ENCODE measurements at regions not wholly inside any gene's neighbourhood (a gene's known extent, or its start where the extent isn't known, plus 50 kb on each side); places are given as distances from the start of the nearest gene placed in this dataset.
"Not testable (repeated sequence)": the region's sequence is repeated elsewhere in the genome, so short reads cannot be mapped to it uniquely, and the experiment has no call there.

DNA sequence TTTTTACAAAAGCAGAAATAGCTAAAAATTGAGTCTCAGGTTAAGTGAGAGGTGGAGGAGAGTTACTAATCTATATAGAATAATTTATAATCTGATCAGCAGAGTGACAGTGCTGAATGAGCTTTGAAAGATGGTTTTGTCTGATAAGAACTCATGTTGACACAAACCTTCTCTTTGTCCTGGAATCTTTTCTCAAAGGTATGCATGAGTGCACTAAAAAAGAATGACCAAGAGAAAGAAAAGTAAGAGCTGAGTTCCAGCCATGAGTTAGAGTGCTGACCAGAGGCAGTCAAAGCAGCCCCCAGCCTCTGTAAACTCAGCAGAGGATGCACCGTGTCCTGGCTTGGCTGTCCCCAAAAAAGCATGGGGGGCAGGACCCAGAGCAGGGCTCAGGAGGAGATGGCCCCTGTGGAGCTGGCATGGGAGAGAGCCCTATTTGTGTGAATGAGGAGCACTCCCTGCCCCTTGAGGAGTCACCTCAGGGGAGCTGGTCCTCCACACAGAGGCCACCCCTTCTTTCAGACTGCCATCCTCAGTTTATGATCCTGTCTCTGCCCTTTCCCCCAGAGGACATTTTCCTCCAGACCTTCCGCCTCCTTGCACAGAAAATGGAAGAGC, 129.8 kb downstream of the SEC23A start:
- DNase-seq, result no peak

GRCh38 chr14:38972511-38972910, 130.5 kb downstream of the SEC23A start:
- DNase-seq, result no peak

- no peak for DNase-seq
Observed at GRCh38 chr14:38971258-38971921, 131.6 kb downstream of the SEC23A start.

- DNase-seq, result no peak
Observed at GRCh38 chr14:38964630-38965029, 138.4 kb downstream of the SEC23A start.

GRCh38 chr14:38960946-38961531, 142.0 kb downstream of the SEC23A start:
- no peak for DNase-seq

GRCh38 chr14:38959021-38959420, 144.0 kb downstream of the SEC23A start:
- DNase-seq, result no peak

- DNase-seq, result no peak
Observed at GRCh38 chr14:38958589-38958988, 144.4 kb downstream of the SEC23A start.

DNA sequence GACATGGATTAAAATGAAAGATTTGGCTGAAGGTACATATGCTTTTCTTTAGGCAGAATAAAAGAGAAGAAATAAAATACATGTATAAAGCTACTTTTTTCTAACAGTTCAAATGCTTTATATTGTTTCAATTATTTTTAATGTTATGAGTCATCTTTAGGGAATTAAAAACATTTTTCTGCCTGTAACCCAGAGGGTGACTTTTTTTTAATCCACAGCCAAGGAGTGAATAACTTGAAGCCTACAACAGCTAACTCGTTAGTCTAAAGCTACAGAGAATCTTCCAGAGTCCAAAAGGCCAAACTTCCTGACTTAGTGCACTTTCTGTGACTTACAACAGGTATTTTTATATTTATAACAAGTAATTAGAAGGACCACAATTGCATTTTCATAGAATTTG, 151.6 kb downstream of the SEC23A start:
- DNase-seq, result peak; percentile 25

GRCh38 chr14:38950676-38951075, 152.4 kb downstream of the SEC23A start:
- DNase-seq, result no peak

- DNase-seq, result no peak
Observed at GRCh38 chr14:38948576-38948975, 154.5 kb downstream of the SEC23A start.

DNA sequence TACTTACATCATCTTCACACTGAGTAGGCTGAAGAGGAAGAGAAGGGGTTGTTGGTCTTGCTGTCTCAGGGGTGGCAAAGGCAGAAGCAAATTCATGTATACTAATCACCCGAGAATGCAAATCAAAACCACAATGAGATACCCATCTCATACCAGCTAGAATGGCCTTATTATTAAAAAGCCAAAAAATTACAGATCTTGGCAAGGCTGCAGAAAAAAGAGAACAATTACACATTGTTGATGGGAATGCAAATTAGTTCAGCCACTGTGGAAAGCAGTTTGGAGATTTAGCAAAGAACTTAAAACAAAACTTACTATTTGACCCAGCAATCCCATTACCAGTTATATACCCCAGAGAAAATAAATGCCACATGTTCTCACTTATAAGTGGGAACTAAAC, 154.9 kb downstream of the SEC23A start:
- DNase-seq, result no peak

GRCh38 chr14:38947343-38947742, 155.7 kb downstream of the SEC23A start:
- no peak for DNase-seq

- peak; percentile 71 for DNase-seq
Observed at GRCh38 chr14:38944691-38945090, 158.3 kb downstream of the SEC23A start.

- no peak for DNase-seq
Observed at GRCh38 chr14:38941488-38941887, 161.5 kb downstream of the SEC23A start.

GRCh38 chr14:38932653-38933000, 170.4 kb downstream of the SEC23A start:
- DNase-seq, result not testable (repeated sequence)

DNA sequence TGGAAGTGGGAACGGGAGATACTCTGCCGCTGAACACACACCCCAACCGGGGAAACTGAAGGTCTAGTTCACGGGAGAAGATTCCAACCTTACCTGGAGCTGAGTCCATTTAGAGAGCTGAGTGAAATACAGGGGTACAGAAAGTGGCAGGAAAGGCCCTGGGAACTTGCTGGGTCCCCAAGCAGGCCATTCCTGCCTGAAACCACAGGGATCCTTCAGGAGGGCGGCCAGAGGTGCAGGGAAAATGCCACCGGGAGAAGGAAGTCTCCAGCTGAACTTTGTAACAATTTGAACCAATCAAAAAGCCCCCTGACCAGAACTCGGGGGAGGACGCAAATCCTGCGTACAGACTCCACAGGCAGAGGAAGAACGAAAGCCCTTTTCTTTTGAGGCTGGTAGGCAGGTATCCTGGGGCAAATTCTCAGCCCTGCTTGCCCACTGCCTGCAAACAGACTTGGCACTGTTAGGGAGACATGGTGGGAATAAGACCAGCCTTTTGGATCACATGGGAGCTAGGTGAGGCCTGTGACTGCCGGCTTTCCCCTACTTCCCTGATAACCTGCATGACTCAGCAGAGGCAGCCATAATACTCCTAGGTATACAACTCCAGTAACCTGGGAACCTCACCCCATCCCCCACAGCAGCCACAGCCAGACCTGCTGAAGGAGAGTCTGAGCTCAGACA, 170.9 kb downstream of the SEC23A start:
- no peak for DNase-seq

- no peak for DNase-seq
Observed at GRCh38 chr14:38930898-38931297, 172.1 kb downstream of the SEC23A start.

- no peak for DNase-seq
Observed at GRCh38 chr14:38930022-38930421, 173.0 kb downstream of the SEC23A start.

DNA sequence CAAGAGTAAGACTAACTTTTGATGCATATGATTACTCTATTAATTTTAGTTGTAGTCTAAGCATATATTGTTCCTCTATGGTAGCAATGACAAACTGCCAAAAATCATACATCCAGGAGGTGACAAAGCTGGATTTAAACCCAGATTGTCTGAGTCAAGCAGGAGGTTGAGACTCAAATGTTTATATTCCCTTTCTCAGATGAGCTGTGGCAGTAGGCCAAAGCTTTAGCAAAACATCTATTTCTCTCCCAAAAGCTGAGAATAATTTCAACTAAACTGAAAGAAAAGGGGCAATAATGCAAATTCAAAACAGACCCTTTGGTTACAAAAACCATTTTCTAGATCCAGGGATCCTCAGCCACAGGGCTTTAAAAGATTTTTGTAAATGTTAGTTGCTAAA, 173.6 kb downstream of the SEC23A start:
- DNase-seq, result no peak

GRCh38 chr14:38921893-38922292, 181.1 kb downstream of the SEC23A start:
- DNase-seq, result not testable (repeated sequence)

GRCh38 chr14:38915125-38915524, 187.9 kb downstream of the SEC23A start:
- DNase-seq, result no peak

- no peak for DNase-seq
Observed at GRCh38 chr14:38910092-38910491, 192.9 kb downstream of the SEC23A start.

DNA sequence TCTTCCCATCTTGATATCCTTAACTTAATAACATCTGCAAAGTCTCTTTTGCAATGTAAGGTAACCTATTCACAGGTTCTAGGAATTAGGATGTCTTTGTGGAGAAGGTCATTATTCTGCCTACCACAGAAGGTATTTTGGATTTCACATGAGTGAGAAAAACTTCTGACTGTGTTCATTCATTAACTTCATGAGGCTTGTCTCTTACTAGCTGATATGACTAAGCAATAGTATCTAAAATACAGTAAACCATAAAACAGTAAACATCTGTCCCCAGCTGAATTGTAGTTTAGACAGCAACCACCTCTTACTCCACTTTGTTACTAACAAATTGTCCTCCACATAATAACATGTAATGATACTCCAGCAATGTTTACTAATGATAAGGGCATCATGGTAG, 198.1 kb downstream of the SEC23A start:
- no peak for DNase-seq

GRCh38 chr14:38901791-38902190, 201.2 kb downstream of the SEC23A start:
- no peak for DNase-seq

Measured in skin of body (tissue), 1 donor.